H1 (cell line): ENCODE measurements at regions not wholly inside any gene's neighbourhood (a gene's known extent, or its start where the extent isn't known, plus 50 kb on each side); places are given as distances from the start of the nearest gene placed in this dataset.
A peak's percentile ranks its signal among the peaks of the same experiment; 100 is the strongest.

Source experiments
- CTCF ChIA-PET: fragments of 300-600 bp; sonication (Branson Sonifier 250); formaldehyde crosslinking; loops from one replicate; lab custom pipeline; 2021; ENCODE audit not compliant: partially characterized antibody; lab: Charles Lee
- POLR2A ChIA-PET: fragments of 300-600 bp; sonication (Branson Sonifier 250); formaldehyde crosslinking; loops from one replicate; lab custom pipeline; 2021; ENCODE audit warnings: inconsistent platforms; ENCODE audit not compliant: partially characterized antibody; lab: Charles Lee
- DNase-seq, 2 experiments: peaks; one replicate each; pipeline versions ENCODE4 v3.0.0 to v3.0.0-alpha.2; 2010 to 2022; ENCODE audit warnings: low spot score in 2 of 2, low read depth in 1 of 2, mixed read lengths in 1 of 2
- FAIRE-seq: peaks from 2 replicates; lab custom pipeline; 2011; peaks lifted over from hg19 to GRCh38; lab: Jason Lieb, UNC
- H2AFZ ChIP-seq: 2 replicates; pipeline ENCODE4 v1.8.1; 2012; ENCODE audit warnings: low read length, inconsistent platforms
- H2AK5ac ChIP-seq: 2 replicates; pipeline ENCODE4 v1.6.1; 2013; ENCODE audit warnings: low read depth, low read length
- H2BK120ac ChIP-seq: replicated peaks from 2 replicates; pipeline ENCODE3; 2013; ENCODE audit warnings: low read depth, low read length, inconsistent platforms
- H2BK12ac ChIP-seq: 2 replicates; pipeline ENCODE4 v1.6.1; 2013; ENCODE audit warnings: low read depth, low read length
- H2BK15ac ChIP-seq: 2 replicates; pipeline ENCODE4 v1.6.1; 2013; ENCODE audit warnings: low read length
- H2BK20ac ChIP-seq: 2 replicates; pipeline ENCODE4 v1.6.1; 2013; ENCODE audit warnings: low read length
- H2BK5ac ChIP-seq: 2 replicates; pipeline ENCODE4 v1.6.1; 2013; ENCODE audit warnings: low read depth, low read length
- H3K14ac ChIP-seq: 2 replicates; pipeline ENCODE4 v1.6.1; 2013; ENCODE audit warnings: inconsistent platforms; ENCODE audit not compliant: insufficient read length
- H3K18ac ChIP-seq: 2 replicates; pipeline ENCODE4 v1.6.1; 2013; ENCODE audit warnings: low read length; ENCODE audit errors: extremely low read depth
- H3K23ac ChIP-seq: 2 replicates; pipeline ENCODE4 v1.6.1; 2013; ENCODE audit warnings: inconsistent platforms; ENCODE audit not compliant: insufficient read length
- H3K23me2 ChIP-seq: 2 replicates; pipeline ENCODE4 v1.6.1; 2013; ENCODE audit warnings: low read depth, low read length
- H3K27ac ChIP-seq: 2 replicates; pipeline ENCODE4 v1.6.1; 2011; ENCODE audit warnings: low read depth, low read length, inconsistent platforms
- H3K27me3 ChIP-seq, 4 experiments: replicated peaks in 1 of 4; 1 replicate in 1 of 4; 2 replicates in 3 of 4; pipeline versions ENCODE4 v1.6.1 to v1.8.1; 2011 to 2013; ENCODE audit warnings: low read length in 3 of 4, mild to moderate bottlenecking in 3 of 4, inconsistent platforms in 2 of 4, mixed read lengths in 2 of 4, moderate library complexity in 1 of 4; ENCODE audit not compliant: control insufficient read depth in 3 of 4, insufficient read depth in 3 of 4; ENCODE audit errors: extremely low read depth in 1 of 4
- H3K36me3 ChIP-seq, 4 experiments: 2 replicates each; pipeline versions ENCODE4 v1.6.1 to v1.8.1; 2011 to 2013; ENCODE audit warnings: mild to moderate bottlenecking in 4 of 4, low read length in 3 of 4, moderate library complexity in 2 of 4, control low read depth in 1 of 4, inconsistent platforms in 1 of 4; ENCODE audit not compliant: insufficient read depth in 4 of 4, control insufficient read depth in 2 of 4
- H3K4ac ChIP-seq: replicated peaks from 2 replicates; pipeline ENCODE3; 2013; ENCODE audit warnings: low read length, low read depth, mixed read lengths, inconsistent platforms; ENCODE audit not compliant: insufficient read length
- H3K4me1 ChIP-seq, 4 experiments: replicated peaks in 1 of 4; 1 replicate in 1 of 4; 2 replicates in 3 of 4; pipeline versions ENCODE4 v1.6.1 to v1.8.1; 2011 to 2013; ENCODE audit warnings: low read length in 3 of 4, inconsistent platforms in 2 of 4, mixed read lengths in 1 of 4; ENCODE audit not compliant: insufficient read depth in 4 of 4, control insufficient read depth in 3 of 4
- H3K4me2 ChIP-seq, 2 experiments: 2 replicates each; pipeline versions ENCODE4 v1.6.1 to v1.8.1; 2011 to 2013; ENCODE audit warnings: low read depth in 2 of 2, low read length in 2 of 2, control low read depth in 1 of 2, inconsistent platforms in 1 of 2, mild to moderate bottlenecking in 1 of 2; ENCODE audit not compliant: insufficient read depth in 1 of 2
- H3K4me3 ChIP-seq, 4 experiments: fragments of 200-600, 300-600 bp in 1 of 4; sonication (generic), shearing (Covaris generic), sonication (Bioruptor Twin) in 1 of 4; 2 replicates each; pipeline versions ENCODE4 v1.5.1 to v1.8.1; 2011 to 2016; ENCODE audit warnings: low read length in 4 of 4, low read depth in 3 of 4, control low read depth in 2 of 4, inconsistent platforms in 2 of 4, mild to moderate bottlenecking in 2 of 4, mixed read lengths in 1 of 4, moderate library complexity in 1 of 4; ENCODE audit not compliant: insufficient read depth in 2 of 4; ENCODE audit errors: extremely low read depth in 1 of 4
- H3K56ac ChIP-seq: replicated peaks from 2 replicates; pipeline ENCODE3; 2013; ENCODE audit warnings: low read depth, mild to moderate bottlenecking, mixed read lengths, low read length, inconsistent platforms; ENCODE audit not compliant: insufficient read length
- H3K79me1 ChIP-seq: 2 replicates; pipeline ENCODE4 v1.6.1; 2013; ENCODE audit warnings: low read depth, low read length, control low read depth
- H3K79me2 ChIP-seq, 2 experiments: 2 replicates each; pipeline versions ENCODE4 v1.6.1 to v1.8.1; 2012 to 2013; ENCODE audit warnings: low read length in 2 of 2, mild to moderate bottlenecking in 2 of 2, inconsistent platforms in 1 of 2; ENCODE audit not compliant: insufficient read depth in 2 of 2, control insufficient read depth in 1 of 2
- H3K9ac ChIP-seq, 4 experiments: replicated peaks in 1 of 4; 1 replicate in 1 of 4; 2 replicates in 3 of 4; pipeline versions ENCODE4 v1.6.1 to v1.8.1; 2011 to 2013; ENCODE audit warnings: low read depth in 3 of 4, low read length in 3 of 4, control low read depth in 2 of 4, mild to moderate bottlenecking in 2 of 4, moderate library complexity in 2 of 4, inconsistent platforms in 1 of 4; ENCODE audit errors: extremely low read depth in 1 of 4
- H3K9me3 ChIP-seq, 2 experiments: 2 replicates each; pipeline versions ENCODE4 v1.6.1 to v1.8.1; 2012 to 2013; ENCODE audit warnings: mild to moderate bottlenecking in 2 of 2, moderate library complexity in 2 of 2, control low read depth in 1 of 2, inconsistent platforms in 1 of 2, low read depth in 1 of 2, low read length in 1 of 2, mixed read lengths in 1 of 2; ENCODE audit not compliant: insufficient read depth in 2 of 2
- H4K20me1 ChIP-seq, 2 experiments: replicated peaks in 1 of 2; 2 replicates each; pipeline versions ENCODE3 to v1.8.1; 2011 to 2013; ENCODE audit warnings: inconsistent platforms in 2 of 2, low read length in 2 of 2, mild to moderate bottlenecking in 1 of 2; ENCODE audit not compliant: insufficient read depth in 2 of 2, control insufficient read depth in 1 of 2
- H4K5ac ChIP-seq: 2 replicates; pipeline ENCODE4 v1.6.1; 2013; ENCODE audit warnings: low read length, low read depth, mixed read lengths, inconsistent platforms; ENCODE audit not compliant: insufficient read length
- H4K8ac ChIP-seq: 2 replicates; pipeline ENCODE4 v1.8.0; 2013; ENCODE audit warnings: mild to moderate bottlenecking, moderate library complexity, low read length, inconsistent platforms; ENCODE audit not compliant: insufficient read depth; ENCODE audit errors: extremely low read depth
- H4K91ac ChIP-seq: replicated peaks from 2 replicates; pipeline ENCODE3; 2013; ENCODE audit warnings: low read length, mixed read lengths, inconsistent platforms; ENCODE audit not compliant: insufficient read length
- EP300 ChIP-seq, 2 experiments: IDR thresholded peaks; 1 replicate in 1 of 2; 2 replicates in 1 of 2; pipeline ENCODE4 v1.6.1; 2011 to 2012; ENCODE audit warnings: low read depth in 2 of 2, low read length in 2 of 2, mild to moderate bottlenecking in 2 of 2, borderline replicate concordance in 1 of 2, inconsistent platforms in 1 of 2, moderate library complexity in 1 of 2
- FOSL1 ChIP-seq: IDR thresholded peaks from 2 replicates; pipeline ENCODE4 v1.6.1; 2011; ENCODE audit warnings: mild to moderate bottlenecking, low read depth, low read length, moderate library complexity; ENCODE audit not compliant: insufficient read depth
- NRF1 ChIP-seq: IDR thresholded peaks from 2 replicates; pipeline ENCODE4 v1.6.1; 2011; ENCODE audit warnings: mild to moderate bottlenecking, low read depth, low read length, improper control_type of control experiment
- RXRA ChIP-seq: IDR thresholded peaks from 2 replicates; pipeline ENCODE4 v1.6.1; 2011; ENCODE audit warnings: low read depth, mild to moderate bottlenecking, low read length, moderate library complexity; ENCODE audit not compliant: insufficient read depth
- SP1 ChIP-seq: IDR thresholded peaks from 2 replicates; pipeline ENCODE4 v1.6.1; 2011; ENCODE audit warnings: low read depth, low read length
- WGBS, 2 experiments: shearing (Covaris generic) in 1 of 2; methylation state at CpG; one replicate each; pipeline versions ENCODE4 v1.1.6 to v1.1.7; 2013 to 2015; ENCODE audit warnings: low lambda C conversion rate in 2 of 2, mixed read lengths in 2 of 2, inconsistent platforms in 1 of 2, low coverage in 1 of 2, missing lambda C conversion rate in 1 of 2; ENCODE audit not compliant: insufficient replicate concordance in 2 of 2, insufficient coverage in 1 of 2, insufficient read length in 1 of 2; ENCODE audit errors: extremely low coverage in 1 of 2, missing lambda C conversion rate in 1 of 2; 5-methylcytosine and 5-hydroxymethylcytosine counted together
- TF ChIP-seq, protein P1 (sequence below): IDR thresholded peaks from 2 replicates; pipeline ENCODE4 v1.6.1; 2011; ENCODE audit warnings: low read depth, mild to moderate bottlenecking, low read length; ENCODE audit not compliant: insufficient read depth
- TF ChIP-seq, protein P2 (sequence below), 3 experiments: IDR thresholded peaks; 1 replicate in 2 of 3; 2 replicates in 1 of 3; pipeline versions ENCODE4 v1.5.1 to v1.6.1; 2011; ENCODE audit warnings: low read length in 3 of 3, mild to moderate bottlenecking in 3 of 3, inconsistent platforms in 2 of 3, low read depth in 1 of 3, moderate library complexity in 1 of 3; ENCODE audit not compliant: insufficient read depth in 1 of 3; ENCODE audit errors: control extremely low read depth in 1 of 3
- TF ChIP-seq, protein P3 (sequence below): IDR thresholded peaks from 2 replicates; pipeline ENCODE4 v1.6.1; 2012; ENCODE audit warnings: inconsistent platforms

DNA sequence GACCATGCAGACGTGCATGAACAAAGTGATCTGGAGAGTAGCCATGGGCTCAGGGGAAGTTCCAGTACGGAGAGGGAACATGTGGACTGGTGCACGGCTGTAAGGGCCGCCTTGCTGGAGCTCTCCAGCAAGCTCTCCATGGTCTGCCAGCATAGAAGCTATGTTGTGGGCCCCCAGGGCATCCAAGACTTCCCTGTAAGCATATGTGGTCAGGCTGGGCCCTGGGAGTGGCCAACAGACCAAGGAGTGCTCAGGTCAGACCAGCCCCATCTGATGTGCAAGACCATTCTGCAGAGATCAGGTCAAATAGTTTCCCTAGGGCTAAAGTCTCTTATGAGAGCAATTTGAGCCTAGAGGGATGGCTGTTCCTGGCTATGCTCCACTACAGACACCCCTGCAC is 110.1 kb upstream of the DAZL start:
- Histone ChIP-seq H4K8ac (peak overlapping the region; percentile 29; the same call in 1 of the 2 replicates), H3K36me3 (no peaks in the 10 kb centered on the region), H2BK120ac (no peak overlapping the region), H3K23ac (no peak overlapping the region), H3K9me3 (peaks cover 0 to 6% of the 10 kb centered on the region in 2 experiments; a peak in 1 of 4 replicates), H3K4ac (no peak overlapping the region), H3K27ac (no peak overlapping the region), H3K18ac (no peak overlapping the region), H3K79me1 (no peaks in the 10 kb centered on the region), H3K14ac (no peak overlapping the region), H3K9ac (no peak overlapping the region), H4K20me1 (no peaks in the 10 kb centered on the region), H2BK5ac (no peak overlapping the region), H2BK15ac (no peak overlapping the region), H3K4me3 (no peak overlapping the region), H2BK20ac (no peak overlapping the region), H3K56ac (no peak overlapping the region), H3K4me1 (no peaks in the 10 kb centered on the region), H4K5ac (no peak overlapping the region), H3K79me2 (no peaks in the 10 kb centered on the region), H2AFZ (no peak overlapping the region), H3K27me3 (no peaks in the 10 kb centered on the region), H3K23me2 (no peaks in the 10 kb centered on the region), H2AK5ac (no peak overlapping the region), H3K4me2 (no peak overlapping the region), H4K91ac (no peak overlapping the region), H2BK12ac (no peak overlapping the region)
- WGBS, 2 experiments: 96% methylated on average over 4 of the region's 4 CpGs; no CpG with 5 or more reads in 1 of the 2 experiments
- ChIA-PET POLR2A (no interaction called here), CTCF (interaction anchor here (1.4 to 4.0 kb wide), 2 partner anchors 9 to 23 kb away, joined by 3 to 15 read pairs; no protein-coding TSS in a partner anchor)
- no peak for FAIRE-seq
- DNase-seq: no peak
- TF ChIP-seq RXRA (no peak), EP300 (IDR thresholded peaks at IDR 0.05; ENCODE audit: borderline replicate concordance in 1 of 2, low read depth in 2 of 2, low read length in 2 of 2) (no peak), FOSL1 (no peak), SP1 (no peak), NRF1 (no peak)
- TF ChIP-seq, protein P1, sequence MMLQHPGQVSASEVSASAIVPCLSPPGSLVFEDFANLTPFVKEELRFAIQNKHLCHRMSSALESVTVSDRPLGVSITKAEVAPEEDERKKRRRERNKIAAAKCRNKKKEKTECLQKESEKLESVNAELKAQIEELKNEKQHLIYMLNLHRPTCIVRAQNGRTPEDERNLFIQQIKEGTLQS: no peak
- TF ChIP-seq, protein P2, sequence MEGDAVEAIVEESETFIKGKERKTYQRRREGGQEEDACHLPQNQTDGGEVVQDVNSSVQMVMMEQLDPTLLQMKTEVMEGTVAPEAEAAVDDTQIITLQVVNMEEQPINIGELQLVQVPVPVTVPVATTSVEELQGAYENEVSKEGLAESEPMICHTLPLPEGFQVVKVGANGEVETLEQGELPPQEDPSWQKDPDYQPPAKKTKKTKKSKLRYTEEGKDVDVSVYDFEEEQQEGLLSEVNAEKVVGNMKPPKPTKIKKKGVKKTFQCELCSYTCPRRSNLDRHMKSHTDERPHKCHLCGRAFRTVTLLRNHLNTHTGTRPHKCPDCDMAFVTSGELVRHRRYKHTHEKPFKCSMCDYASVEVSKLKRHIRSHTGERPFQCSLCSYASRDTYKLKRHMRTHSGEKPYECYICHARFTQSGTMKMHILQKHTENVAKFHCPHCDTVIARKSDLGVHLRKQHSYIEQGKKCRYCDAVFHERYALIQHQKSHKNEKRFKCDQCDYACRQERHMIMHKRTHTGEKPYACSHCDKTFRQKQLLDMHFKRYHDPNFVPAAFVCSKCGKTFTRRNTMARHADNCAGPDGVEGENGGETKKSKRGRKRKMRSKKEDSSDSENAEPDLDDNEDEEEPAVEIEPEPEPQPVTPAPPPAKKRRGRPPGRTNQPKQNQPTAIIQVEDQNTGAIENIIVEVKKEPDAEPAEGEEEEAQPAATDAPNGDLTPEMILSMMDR (IDR thresholded peaks at IDR 0.05; ENCODE audit: control extremely low read depth in 1 of 3, insufficient read depth in 1 of 3, low read depth in 1 of 3, low read length in 3 of 3): no peak
- TF ChIP-seq, protein P3, sequence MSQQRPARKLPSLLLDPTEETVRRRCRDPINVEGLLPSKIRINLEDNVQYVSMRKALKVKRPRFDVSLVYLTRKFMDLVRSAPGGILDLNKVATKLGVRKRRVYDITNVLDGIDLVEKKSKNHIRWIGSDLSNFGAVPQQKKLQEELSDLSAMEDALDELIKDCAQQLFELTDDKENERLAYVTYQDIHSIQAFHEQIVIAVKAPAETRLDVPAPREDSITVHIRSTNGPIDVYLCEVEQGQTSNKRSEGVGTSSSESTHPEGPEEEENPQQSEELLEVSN: no peak
